ENCODE measurements at regions not wholly inside any gene's neighbourhood (a gene's known extent, or its start where the extent isn't known, plus 50 kb on each side); places are given as distances from the start of the nearest gene placed in this dataset.

DNA sequence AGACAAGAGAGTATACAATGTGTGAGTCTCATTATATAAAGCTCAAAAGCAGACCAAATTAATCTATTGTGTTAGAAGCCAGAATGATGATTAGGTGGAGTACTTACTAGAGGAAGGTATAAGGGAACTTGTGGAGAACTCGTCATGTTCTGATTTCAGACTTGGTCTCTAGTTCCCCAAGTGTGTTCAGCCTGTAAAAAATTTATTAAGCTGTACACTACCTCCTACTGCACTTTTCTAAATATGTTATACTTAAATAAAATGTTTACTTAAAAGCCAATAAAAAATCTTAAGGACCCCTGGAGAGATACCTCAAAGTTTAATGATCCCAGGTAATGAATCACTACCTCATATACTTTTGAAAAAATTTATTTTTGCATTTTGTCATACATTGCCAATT, 130.4 kb upstream of the PLCB4 start:
- Histone ChIP-seq H3K9ac (replicated peaks in 1 of 4; ENCODE audit: extremely low read depth in 1 of 4, low read depth in 3 of 4, low read length in 3 of 4) (no peak overlapping the region), H3K14ac (ENCODE audit: insufficient read length) (no peak overlapping the region), H3K4me2 (ENCODE audit: insufficient read depth in 1 of 2, low read depth in 2 of 2, low read length in 2 of 2) (no peak overlapping the region), H4K91ac (replicated peaks; ENCODE audit: insufficient read length, low read length) (no peak overlapping the region), H2BK120ac (replicated peaks; ENCODE audit: low read depth, low read length) (no peak overlapping the region), H3K23ac (ENCODE audit: insufficient read length) (no peak overlapping the region), H3K27me3 (replicated peaks in 1 of 4; ENCODE audit: control insufficient read depth in 3 of 4, extremely low read depth in 1 of 4, insufficient read depth in 3 of 4, low read length in 3 of 4) (no peaks in the 10 kb centered on the region), H4K8ac (ENCODE audit: extremely low read depth, insufficient read depth, low read length) (no peak overlapping the region), H3K56ac (replicated peaks; ENCODE audit: insufficient read length, low read depth, low read length) (no peak overlapping the region), H3K4ac (replicated peaks; ENCODE audit: insufficient read length, low read depth, low read length) (no peak overlapping the region), H3K4me1 (replicated peaks in 1 of 4; ENCODE audit: control insufficient read depth in 3 of 4, insufficient read depth in 4 of 4, low read length in 3 of 4) (peaks cover 0 to 1% (median 0%) of the 10 kb centered on the region in 4 experiments; a peak in 2 of 7 replicates), H3K23me2 (ENCODE audit: low read depth, low read length) (no peaks in the 10 kb centered on the region), H2BK20ac (ENCODE audit: low read length) (no peak overlapping the region), H3K27ac (ENCODE audit: low read depth, low read length) (no peak overlapping the region), H2BK5ac (ENCODE audit: low read depth, low read length) (no peak overlapping the region), H3K36me3 (ENCODE audit: control insufficient read depth in 2 of 4, insufficient read depth in 4 of 4, low read length in 3 of 4) (no peaks in the 10 kb centered on the region), H4K20me1 (replicated peaks in 1 of 2; ENCODE audit: control insufficient read depth in 1 of 2, insufficient read depth in 2 of 2, low read length in 2 of 2) (no peaks in the 10 kb centered on the region), H2BK15ac (ENCODE audit: low read length) (no peak overlapping the region), H3K9me3 (ENCODE audit: insufficient read depth in 2 of 2, low read depth in 1 of 2, low read length in 1 of 2) (no peaks in the 10 kb centered on the region), H2AFZ (ENCODE audit: low read length) (no peak overlapping the region), H2AK5ac (ENCODE audit: low read depth, low read length) (no peak overlapping the region), H3K4me3 (ENCODE audit: extremely low read depth in 1 of 4, insufficient read depth in 2 of 4, low read depth in 3 of 4, low read length in 4 of 4) (no peak overlapping the region), H3K79me1 (ENCODE audit: low read depth, low read length) (no peaks in the 10 kb centered on the region), H3K79me2 (ENCODE audit: control insufficient read depth in 1 of 2, insufficient read depth in 2 of 2, low read length in 2 of 2) (no peaks in the 10 kb centered on the region), H2BK12ac (ENCODE audit: low read depth, low read length) (no peak overlapping the region), H3K18ac (ENCODE audit: extremely low read depth, low read length) (no peak overlapping the region), H4K5ac (ENCODE audit: insufficient read length, low read depth, low read length) (no peak overlapping the region)
- WGBS, 2 experiments (ENCODE audit: extremely low coverage in 1 of 2, insufficient coverage in 1 of 2, insufficient read length in 1 of 2, insufficient replicate concordance in 2 of 2, low coverage in 1 of 2, low lambda C conversion rate in 2 of 2, missing lambda C conversion rate in 1 of 2) = 100% methylated on average over 1 of the region's 1 CpG; no CpG with 5 or more reads in 1 of the 2 experiments
- POLR2A ChIA-PET (ENCODE audit: partially characterized antibody) = no interaction called here
- no peak for FAIRE-seq
- DNase-seq (ENCODE audit: low read depth in 1 of 2, low spot score in 2 of 2) = no peak
- CTCF ChIA-PET (ENCODE audit: partially characterized antibody) = interaction anchor here (0.9 to 1.2 kb wide), 3 partner anchors 9 to 16 kb away, joined by 3 to 7 read pairs (median 4); no protein-coding TSS in a partner anchor
- TF ChIP-seq SP2 (IDR thresholded peaks at IDR 0.05; ENCODE audit: low read length) (no peak), FOSL1 (IDR thresholded peaks at IDR 0.05; ENCODE audit: insufficient read depth, low read depth, low read length) (no peak)
- TF ChIP-seq, protein P1, sequence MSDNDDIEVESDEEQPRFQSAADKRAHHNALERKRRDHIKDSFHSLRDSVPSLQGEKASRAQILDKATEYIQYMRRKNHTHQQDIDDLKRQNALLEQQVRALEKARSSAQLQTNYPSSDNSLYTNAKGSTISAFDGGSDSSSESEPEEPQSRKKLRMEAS (IDR thresholded peaks at IDR 0.05) = no peak
